ENCODE measurements at regions not wholly inside any gene's neighbourhood (a gene's known extent, or its start where the extent isn't known, plus 50 kb on each side); places are given as distances from the start of the nearest gene placed in this dataset.
"Not testable (repeated sequence)": the region's sequence is repeated elsewhere in the genome, so short reads cannot be mapped to it uniquely, and the experiment has no call there.

GRCh38 chr1:116265931-116266863 lies 106.8 kb upstream of the ATP1A1 start:
- DNase-seq, result peak; percentile 65 to 93

- no peak for DNase-seq
Measured at GRCh38 chr1:116266864-116267212, 106.2 kb upstream of the ATP1A1 start.

GRCh38 chr1:116268211-116268610 lies 104.8 kb upstream of the ATP1A1 start:
- peak; percentile 24 to 70 for DNase-seq

- DNase-seq, result no peak
Measured at GRCh38 chr1:116270316-116271057, 102.6 kb upstream of the ATP1A1 start.

GRCh38 chr1:116273042-116273783 lies 99.8 kb upstream of the ATP1A1 start:
- DNase-seq, result peak; percentile 83 to 91

GRCh38 chr1:116276532-116276931 lies 96.5 kb upstream of the ATP1A1 start:
- no peak for DNase-seq

GRCh38 chr1:116277840-116278540 lies 95.1 kb upstream of the ATP1A1 start:
- no peak for DNase-seq

DNA sequence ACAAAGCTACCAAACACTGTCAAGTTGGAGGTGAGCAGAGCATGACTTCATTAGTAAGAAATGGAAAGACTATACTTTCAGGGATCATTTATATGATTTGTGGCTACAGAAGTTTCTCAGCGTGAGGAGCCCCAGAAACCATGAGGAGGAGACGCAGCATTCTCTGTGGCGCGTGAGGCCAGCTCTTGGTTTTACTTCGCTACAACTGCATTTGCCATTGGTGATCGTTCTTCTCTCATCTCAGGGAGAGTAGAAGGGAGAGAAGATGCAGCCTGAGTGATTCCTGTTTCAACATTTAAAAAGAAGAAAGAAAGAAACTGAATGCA lies 94.5 kb upstream of the ATP1A1 start:
- no peak for DNase-seq

DNA sequence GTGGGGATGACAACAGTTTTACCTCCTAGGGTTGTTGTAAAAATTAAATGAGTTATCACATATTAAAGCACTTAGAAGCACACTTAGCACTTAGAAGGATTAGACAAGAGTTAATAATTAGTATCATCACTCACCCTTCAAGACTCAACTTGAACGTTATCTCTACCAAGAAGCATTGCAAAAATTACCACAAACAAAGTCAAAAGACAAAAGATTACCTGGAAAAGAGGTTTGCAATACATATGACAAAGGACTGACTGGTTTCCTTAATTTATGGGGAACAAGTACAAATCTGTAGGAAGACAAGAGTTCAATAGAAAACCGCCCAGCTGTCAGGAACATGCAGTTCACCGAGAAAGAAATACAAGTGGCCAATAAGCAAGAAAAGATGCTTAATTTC lies 93.3 kb upstream of the ATP1A1 start:
- DNase-seq, result no peak

GRCh38 chr1:116284819-116285390 lies 88.1 kb upstream of the ATP1A1 start:
- no peak for DNase-seq

DNA sequence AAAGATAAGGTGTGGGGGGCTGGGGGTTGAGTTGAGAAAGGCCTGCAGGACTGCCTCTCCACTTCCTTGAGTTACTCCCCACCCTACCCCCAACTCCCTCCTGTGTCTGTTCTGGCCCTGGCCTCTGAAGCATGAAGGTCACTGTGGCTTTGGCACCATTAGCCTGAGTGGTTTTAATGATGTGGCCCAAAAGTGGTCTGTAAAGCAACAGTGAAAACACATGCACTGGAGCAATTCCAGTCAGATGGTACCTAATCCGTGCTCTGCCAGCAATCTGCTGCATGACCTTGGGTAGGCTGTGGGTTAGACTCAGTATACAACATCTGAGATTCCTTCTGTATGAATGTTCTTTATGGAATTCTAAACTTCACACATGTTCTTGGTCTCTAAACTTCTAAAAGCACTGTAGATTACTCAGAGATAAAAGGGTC lies 86.5 kb upstream of the ATP1A1 start:
- peak in 1 of 2 experiments; percentile 63 for DNase-seq

DNA sequence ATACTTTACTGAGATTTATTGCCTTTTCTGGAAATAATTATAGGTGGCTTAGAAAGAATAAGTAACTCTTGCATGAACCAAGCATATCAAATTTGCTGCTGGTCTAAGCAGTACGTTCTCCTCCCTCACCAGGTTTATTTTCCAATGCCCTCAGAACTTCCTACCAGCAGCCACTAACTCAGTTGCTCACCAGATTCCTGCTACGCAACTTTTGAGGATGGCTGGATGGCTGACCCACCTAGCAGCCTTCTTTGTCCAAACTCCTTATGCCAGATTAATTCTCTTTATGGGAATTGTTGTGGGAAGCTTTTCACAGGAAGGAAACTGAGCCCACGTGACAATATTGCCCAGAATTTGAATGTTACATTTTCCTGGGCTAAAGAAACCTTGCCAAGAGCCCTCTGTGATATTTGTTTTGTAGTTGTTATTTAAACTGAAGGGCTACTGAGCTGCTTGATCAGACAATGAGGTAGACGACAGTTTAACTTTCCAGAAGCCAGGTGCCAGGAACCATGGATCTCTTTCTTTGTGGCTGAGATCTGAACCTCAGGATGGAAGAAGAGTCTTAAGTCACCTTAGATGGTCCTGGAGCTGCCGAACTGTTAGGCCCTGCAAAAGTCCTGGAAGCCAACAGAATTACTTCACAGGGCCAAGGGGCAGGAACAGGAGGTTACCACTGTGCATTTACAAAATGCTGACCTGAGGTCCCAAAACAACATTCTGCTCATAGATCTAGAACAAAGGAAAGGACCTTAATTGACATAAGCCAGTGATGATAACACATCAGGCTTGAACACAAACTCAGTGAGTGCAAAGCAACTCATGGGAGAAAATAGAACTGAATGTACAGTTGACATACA lies 85.5 kb upstream of the ATP1A1 start:
- no peak for DNase-seq

GRCh38 chr1:116288201-116288598 lies 84.8 kb upstream of the ATP1A1 start:
- DNase-seq, result no peak

DNA sequence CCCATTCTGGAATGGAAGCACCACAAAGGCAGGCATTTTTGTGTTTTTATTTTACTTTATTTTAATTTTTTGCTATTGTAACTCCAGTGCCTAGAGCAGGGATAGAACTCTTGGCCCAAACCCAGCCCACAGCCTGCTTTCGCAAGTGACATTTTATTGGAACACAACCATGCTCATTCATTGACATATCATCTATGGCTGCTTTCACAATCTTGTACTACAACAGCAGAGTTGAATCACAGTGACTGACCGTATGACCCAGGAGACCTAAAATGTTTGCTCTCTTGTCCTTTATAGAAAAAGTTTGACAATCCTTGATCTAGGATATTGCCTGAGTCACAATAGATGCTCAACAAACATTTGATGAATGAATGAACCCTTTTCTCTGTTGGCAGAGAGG lies 83.9 kb upstream of the ATP1A1 start:
- DNase-seq, result no peak

DNA sequence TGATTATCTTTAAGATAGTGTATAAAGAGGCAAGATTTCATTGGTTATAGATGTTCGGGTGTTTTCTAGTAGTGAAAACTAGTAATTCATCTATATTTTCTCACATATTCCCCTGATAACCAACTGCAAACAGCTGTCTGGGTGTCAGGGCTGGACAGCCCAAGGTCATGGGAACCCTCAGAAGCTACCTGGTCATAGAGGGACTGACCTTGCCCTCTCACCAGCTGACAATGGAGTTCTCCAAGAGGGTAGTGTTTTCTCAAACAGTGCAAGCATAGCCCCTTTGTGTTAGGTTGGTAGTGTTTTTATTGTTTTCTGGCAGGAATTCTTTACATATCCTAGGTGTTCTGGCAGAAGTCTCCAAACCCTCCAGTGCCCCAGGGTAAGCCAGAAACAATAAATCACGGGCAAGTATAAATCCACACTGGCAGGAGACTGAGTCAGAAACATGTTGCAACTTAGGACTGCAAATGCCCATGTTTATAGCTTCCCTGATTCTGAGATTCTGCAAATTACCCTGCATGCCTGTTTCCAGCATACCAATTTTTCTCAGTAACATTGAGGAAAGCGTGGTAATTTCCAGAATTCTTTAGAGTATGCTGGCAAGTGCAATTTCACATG lies 82.8 kb upstream of the ATP1A1 start:
- no peak for DNase-seq

- no peak for DNase-seq
Measured at GRCh38 chr1:116291024-116291423, 82.0 kb upstream of the ATP1A1 start.

GRCh38 chr1:116292929-116293725 lies 79.9 kb upstream of the ATP1A1 start:
- DNase-seq, result no peak

DNA sequence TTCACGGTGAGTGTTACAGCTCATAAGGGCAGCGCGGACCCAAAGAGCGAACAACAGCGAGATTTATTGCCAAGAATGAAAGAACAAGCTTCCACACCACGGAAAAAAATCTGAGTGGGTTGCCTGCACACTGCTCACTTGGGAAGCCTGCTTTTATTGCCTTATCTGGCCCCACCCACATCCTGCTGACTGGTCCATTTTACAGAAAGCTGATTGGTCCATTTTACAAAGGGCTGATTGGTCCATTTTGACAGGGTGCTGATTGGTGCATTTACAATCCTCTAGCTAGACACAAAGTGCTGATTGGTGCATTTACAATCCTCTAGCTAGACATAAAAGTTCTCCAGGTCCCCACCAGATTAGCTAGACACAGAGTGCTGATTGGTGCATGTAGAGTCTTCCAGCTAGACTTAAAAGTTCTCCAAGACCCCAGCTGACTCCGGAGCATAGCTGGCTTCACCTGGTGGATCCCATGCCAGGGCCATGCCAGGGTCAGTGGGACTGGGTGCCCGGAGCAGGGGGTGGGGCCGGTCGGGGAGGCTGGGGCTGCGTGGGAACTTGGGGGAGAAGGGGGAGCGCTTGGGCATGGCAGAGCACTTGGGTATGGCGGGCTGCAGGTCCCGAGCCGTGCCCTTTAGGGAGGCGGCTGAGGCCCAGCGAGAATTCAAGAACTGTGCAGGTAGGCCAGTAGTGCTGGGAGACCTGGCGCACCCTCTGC lies 75.4 kb upstream of the ATP1A1 start:
- no peak for DNase-seq

GRCh38 chr1:116298213-116298579 lies 74.8 kb upstream of the ATP1A1 start:
- not testable (repeated sequence) for DNase-seq

DNA sequence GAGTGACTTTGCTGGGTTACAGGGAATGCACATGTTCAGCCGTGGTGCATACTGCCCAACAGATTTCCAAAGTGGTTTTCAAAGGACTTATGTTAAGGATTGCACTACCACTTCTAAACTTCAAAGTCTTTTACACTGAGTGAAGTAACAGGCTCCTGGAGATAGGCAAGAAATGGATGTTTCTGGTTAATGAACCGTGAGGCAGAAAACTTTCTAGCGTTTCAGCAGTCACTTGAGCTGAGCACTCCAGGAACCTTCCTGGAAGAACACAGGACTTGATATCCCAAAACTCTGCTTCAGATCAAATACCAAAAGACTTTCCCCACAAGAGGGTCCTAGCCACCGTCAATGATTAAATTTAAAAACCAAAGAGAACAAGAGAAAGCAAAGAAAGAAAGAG lies 74.3 kb upstream of the ATP1A1 start:
- DNase-seq, result no peak

Measured in NCI-H524 (cell line).